HepG2 (cell line): ENCODE measurements at regions not wholly inside any gene's neighbourhood (a gene's known extent, or its start where the extent isn't known, plus 50 kb on each side); places are given as distances from the start of the nearest gene placed in this dataset.

ENCODE experiments used
- KLF13 ChIP-seq: sonication (generic); formaldehyde crosslinking; IDR thresholded peaks from 2 replicates; pipeline ENCODE4 v1.4.0; 2020; ENCODE audit warnings: mild to moderate bottlenecking, missing genetic modification reagents
- POLR2A ChIP-seq, 2 experiments: IDR thresholded peaks; 2 replicates each; pipeline ENCODE4 v1.6.1; 2011; ENCODE audit warnings: low read depth in 2 of 2, low read length in 2 of 2, mild to moderate bottlenecking in 1 of 2, moderate library complexity in 1 of 2; ENCODE audit not compliant: insufficient read depth in 1 of 2
- RFXAP ChIP-seq: sonication (generic); formaldehyde crosslinking; IDR thresholded peaks from 2 replicates; pipeline ENCODE4 v1.4.0; 2020; ENCODE audit warnings: missing genetic modification reagents, borderline replicate concordance
- ZNF224 ChIP-seq: sonication (generic); formaldehyde crosslinking; IDR thresholded peaks from 2 replicates; pipeline ENCODE4 v1.5.0; 2020; ENCODE audit warnings: mild to moderate bottlenecking, missing genetic modification reagents
- ZNF274 ChIP-seq: sonication (generic); formaldehyde crosslinking; IDR thresholded peaks from 2 replicates; pipeline ENCODE4 v1.5.1; 2020; ENCODE audit warnings: mild to moderate bottlenecking, missing genetic modification reagents
- TF ChIP-seq, protein P1 (sequence below): IDR thresholded peaks from 2 replicates; pipeline ENCODE4 v1.6.1; 2012; ENCODE audit warnings: inconsistent platforms
- TF ChIP-seq, protein P2 (sequence below): sonication (generic); formaldehyde crosslinking; IDR thresholded peaks from 2 replicates; pipeline ENCODE4 v1.4.0; 2020; ENCODE audit warnings: missing genetic modification reagents, mild to moderate bottlenecking, borderline replicate concordance

DNA sequence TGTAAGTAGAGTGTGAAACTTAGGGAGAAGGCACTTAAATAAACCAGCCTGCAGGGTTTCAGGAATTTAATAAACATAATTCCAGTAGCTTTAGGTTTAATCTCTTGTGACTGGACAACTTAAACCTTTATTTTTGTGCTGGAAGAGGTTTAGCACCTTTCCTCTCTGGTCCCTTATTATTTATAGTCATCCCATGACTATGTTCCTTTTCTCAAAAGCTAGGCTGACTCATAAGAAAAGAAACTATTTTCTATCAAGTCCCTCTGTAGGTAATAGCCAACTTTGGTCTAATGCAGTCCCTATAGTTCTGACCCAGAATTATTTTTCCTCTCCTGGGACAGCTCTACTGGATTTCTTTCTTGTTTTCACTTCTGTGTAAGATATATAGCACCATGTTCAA, 588.9 kb downstream of the NR2F1-AS1 start:
- TF ChIP-seq ZNF224 (CRISPR knock-in tag) (no peak), POLR2A (IDR thresholded peaks at IDR 0.05; ENCODE audit: insufficient read depth in 1 of 2, low read depth in 2 of 2, low read length in 2 of 2) (no peak), KLF13 (CRISPR knock-in tag) (no peak), ZNF274 (CRISPR knock-in tag) (no peak), RFXAP (CRISPR knock-in tag) (no peak)
- TF ChIP-seq, protein P1, sequence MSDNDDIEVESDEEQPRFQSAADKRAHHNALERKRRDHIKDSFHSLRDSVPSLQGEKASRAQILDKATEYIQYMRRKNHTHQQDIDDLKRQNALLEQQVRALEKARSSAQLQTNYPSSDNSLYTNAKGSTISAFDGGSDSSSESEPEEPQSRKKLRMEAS: no peak
- TF ChIP-seq, protein P2, sequence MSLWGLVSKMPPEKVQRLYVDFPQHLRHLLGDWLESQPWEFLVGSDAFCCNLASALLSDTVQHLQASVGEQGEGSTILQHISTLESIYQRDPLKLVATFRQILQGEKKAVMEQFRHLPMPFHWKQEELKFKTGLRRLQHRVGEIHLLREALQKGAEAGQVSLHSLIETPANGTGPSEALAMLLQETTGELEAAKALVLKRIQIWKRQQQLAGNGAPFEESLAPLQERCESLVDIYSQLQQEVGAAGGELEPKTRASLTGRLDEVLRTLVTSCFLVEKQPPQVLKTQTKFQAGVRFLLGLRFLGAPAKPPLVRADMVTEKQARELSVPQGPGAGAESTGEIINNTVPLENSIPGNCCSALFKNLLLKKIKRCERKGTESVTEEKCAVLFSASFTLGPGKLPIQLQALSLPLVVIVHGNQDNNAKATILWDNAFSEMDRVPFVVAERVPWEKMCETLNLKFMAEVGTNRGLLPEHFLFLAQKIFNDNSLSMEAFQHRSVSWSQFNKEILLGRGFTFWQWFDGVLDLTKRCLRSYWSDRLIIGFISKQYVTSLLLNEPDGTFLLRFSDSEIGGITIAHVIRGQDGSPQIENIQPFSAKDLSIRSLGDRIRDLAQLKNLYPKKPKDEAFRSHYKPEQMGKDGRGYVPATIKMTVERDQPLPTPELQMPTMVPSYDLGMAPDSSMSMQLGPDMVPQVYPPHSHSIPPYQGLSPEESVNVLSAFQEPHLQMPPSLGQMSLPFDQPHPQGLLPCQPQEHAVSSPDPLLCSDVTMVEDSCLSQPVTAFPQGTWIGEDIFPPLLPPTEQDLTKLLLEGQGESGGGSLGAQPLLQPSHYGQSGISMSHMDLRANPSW (CRISPR knock-in tag): no peak
